CD4-positive, CD25-positive, alpha-beta regulatory T cell (primary cell): ENCODE measurements at regions not wholly inside any gene's neighbourhood (a gene's known extent, or its start where the extent isn't known, plus 50 kb on each side); places are given as distances from the start of the nearest gene placed in this dataset.
"Not testable (repeated sequence)": the region's sequence is repeated elsewhere in the genome, so short reads cannot be mapped to it uniquely, and the experiment has no call there.

Experiments
- ATAC-seq, 2 donors: fragments of 150-1000 bp; cut with Tn5 transposase; one replicate each; pipeline ENCODE4 v1.10.0; 2021; ENCODE audit warnings: low read depth in 2 of 2, moderate number of reproducible peaks in 2 of 2, moderate library complexity in 1 of 2
- DNase-seq, 3 donors: peaks; one replicate each; pipeline versions ENCODE4 v3.0.0 to v3.0.0-alpha.2; 2012 to 2022; ENCODE audit warnings: mixed read lengths in 1 of 3
- H3K27ac ChIP-seq: one replicate; pipeline ENCODE4 v1.7.0; 2013; ENCODE audit warnings: mild to moderate bottlenecking, low read length; ENCODE audit not compliant: insufficient read depth, poor library complexity, severe bottlenecking
- H3K27me3 ChIP-seq: one replicate; pipeline ENCODE4 v1.7.0; 2013; ENCODE audit warnings: low read length; ENCODE audit not compliant: control insufficient read depth, insufficient read depth
- H3K36me3 ChIP-seq: one replicate; pipeline ENCODE4 v1.7.0; 2013; ENCODE audit warnings: mild to moderate bottlenecking, low read length, moderate library complexity; ENCODE audit not compliant: control insufficient read depth, insufficient read depth
- H3K4me1 ChIP-seq: 2 replicates; pipeline ENCODE4 v1.7.0; 2013; ENCODE audit warnings: mild to moderate bottlenecking, low read length; ENCODE audit not compliant: insufficient read depth, control insufficient read depth, poor library complexity, severe bottlenecking
- H3K4me3 ChIP-seq: one replicate; pipeline ENCODE4 v1.7.0; 2013; ENCODE audit warnings: low read depth, mild to moderate bottlenecking, low read length, moderate library complexity
- H3K9me3 ChIP-seq, 2 experiments: 1 replicate in 1 of 2; 2 replicates in 1 of 2; pipeline ENCODE4 v1.7.0; 2013; ENCODE audit warnings: low read length in 2 of 2, mild to moderate bottlenecking in 1 of 2, moderate library complexity in 1 of 2; ENCODE audit not compliant: control insufficient read depth in 2 of 2
- H3K27ac Mint-ChIP-seq, 3 donors: one replicate each; pipeline ENCODE4 v1.8.0; 2020 to 2022; ENCODE audit warnings: mild to moderate bottlenecking in 3 of 3, mixed read lengths in 3 of 3, moderate library complexity in 2 of 3
- H3K27me3 Mint-ChIP-seq: one replicate; pipeline ENCODE4 v1.8.0; 2022; ENCODE audit warnings: mild to moderate bottlenecking, mixed read lengths
- H3K36me3 Mint-ChIP-seq: one replicate; pipeline ENCODE4 v1.8.0; 2020; ENCODE audit warnings: mixed read lengths
- H3K4me1 Mint-ChIP-seq, 4 donors: one replicate each; pipeline ENCODE4 v1.8.0; 2020 to 2022; ENCODE audit warnings: mixed read lengths in 4 of 4, mild to moderate bottlenecking in 1 of 4
- H3K4me3 Mint-ChIP-seq, 4 donors: one replicate each; pipeline ENCODE4 v1.8.0; 2020 to 2022; ENCODE audit warnings: mild to moderate bottlenecking in 4 of 4, mixed read lengths in 4 of 4, moderate library complexity in 3 of 4
- H3K9me3 Mint-ChIP-seq, 7 donors: one replicate each; pipeline ENCODE4 v1.8.0; 2020 to 2022; ENCODE audit warnings: mixed read lengths in 7 of 7, mild to moderate bottlenecking in 3 of 7, moderate library complexity in 2 of 7

GRCh38 chr7:93812061-93812460 lies 78.5 kb downstream of the TFPI2 start:
- Mint-ChIP-seq H3K36me3 (no peaks in the 10 kb centered on the region), H3K27me3 (no peaks in the 10 kb centered on the region), H3K4me1 (no peaks in the 10 kb centered on the region), H3K4me3 (no peak overlapping the region), H3K27ac (no peak overlapping the region), H3K9me3 (peaks cover 0 to 3% (median 0%) of the 10 kb centered on the region in 7 donors)
- Histone ChIP-seq H3K9me3 (no peaks in the 10 kb centered on the region), H3K36me3 (no peaks in the 10 kb centered on the region), H3K4me3 (no peak overlapping the region), H3K27ac (no peak overlapping the region), H3K4me1 (no peaks in the 10 kb centered on the region), H3K27me3 (no peaks in the 10 kb centered on the region)
- DNase-seq (no peak), ATAC-seq (no peak)

GRCh38 chr7:93811198-93811597 lies 79.4 kb downstream of the TFPI2 start:
- no peaks in the 10 kb centered on the region for H3K4me1 Mint-ChIP-seq
- H3K9me3 Mint-ChIP-seq: peaks cover 0 to 4% (median 0%) of the 10 kb centered on the region in 7 donors
- DNase-seq (no peak), ATAC-seq (no peak)
- H3K27ac ChIP-seq: no peak overlapping the region
- no peak overlapping the region for H3K27ac Mint-ChIP-seq
- no peak overlapping the region for H3K4me3 ChIP-seq
- H3K4me1 ChIP-seq: no peaks in the 10 kb centered on the region
- no peaks in the 10 kb centered on the region for H3K27me3 Mint-ChIP-seq
- no peaks in the 10 kb centered on the region for H3K9me3 ChIP-seq
- no peaks in the 10 kb centered on the region for H3K36me3 Mint-ChIP-seq
- H3K36me3 ChIP-seq: no peaks in the 10 kb centered on the region
- H3K4me3 Mint-ChIP-seq: no peak overlapping the region
- no peaks in the 10 kb centered on the region for H3K27me3 ChIP-seq

DNA sequence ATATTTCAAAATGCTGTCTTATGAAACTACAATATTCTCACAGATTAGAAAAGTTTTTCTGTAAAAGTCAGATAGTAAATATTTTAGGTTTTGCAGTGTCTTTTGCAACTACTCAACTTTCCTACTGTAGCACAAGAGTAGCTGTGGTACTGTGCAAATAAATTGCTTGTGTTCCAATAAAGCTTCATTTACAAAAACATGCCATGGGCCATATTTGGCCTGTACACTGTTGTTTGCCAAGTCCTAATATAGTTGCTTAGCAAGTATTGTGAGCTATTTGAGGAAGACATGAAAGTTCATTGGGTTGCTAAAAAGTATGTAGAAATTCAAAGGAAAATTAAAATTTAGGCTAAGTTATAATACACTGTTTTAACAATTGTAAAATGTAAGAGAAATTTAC lies 80.0 kb downstream of the TFPI2 start:
- H3K36me3 ChIP-seq: no peaks in the 10 kb centered on the region
- no peak for DNase-seq
- no peak overlapping the region for H3K27ac Mint-ChIP-seq
- H3K36me3 Mint-ChIP-seq: no peaks in the 10 kb centered on the region
- H3K9me3 ChIP-seq: no peaks in the 10 kb centered on the region
- H3K4me1 Mint-ChIP-seq: no peaks in the 10 kb centered on the region
- H3K9me3 Mint-ChIP-seq: peaks cover 0 to 4% (median 0%) of the 10 kb centered on the region in 7 donors
- H3K27me3 ChIP-seq: no peaks in the 10 kb centered on the region
- no peaks in the 10 kb centered on the region for H3K4me1 ChIP-seq
- H3K27me3 Mint-ChIP-seq: no peaks in the 10 kb centered on the region
- H3K4me3 Mint-ChIP-seq: no peak overlapping the region
- H3K4me3 ChIP-seq: no peak overlapping the region
- no peak overlapping the region for H3K27ac ChIP-seq
- ATAC-seq: no peak

DNA sequence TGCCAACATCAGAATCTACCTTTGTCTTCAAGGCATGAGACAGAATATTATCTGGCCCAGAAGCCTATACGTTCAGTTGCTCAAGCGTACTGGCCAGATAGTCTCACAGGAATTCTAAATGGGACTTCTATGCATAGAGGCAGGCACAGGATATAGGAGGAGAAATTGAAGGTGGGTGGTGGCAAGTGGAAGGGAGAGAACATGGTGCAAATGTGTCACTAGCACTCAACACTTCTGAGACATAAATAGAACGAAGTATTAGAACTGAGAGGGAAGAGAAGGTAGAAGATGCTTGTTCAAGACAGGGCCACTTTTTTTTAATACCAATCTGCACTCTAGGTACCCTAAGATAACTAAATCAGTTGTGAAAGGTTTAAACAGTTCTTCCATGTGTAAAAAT lies 85.8 kb downstream of the TFPI2 start:
- H3K27ac ChIP-seq: no peak overlapping the region
- H3K4me3 ChIP-seq: no peak overlapping the region
- Mint-ChIP-seq H3K4me1 (no peaks in the 10 kb centered on the region), H3K27me3 (no peaks in the 10 kb centered on the region), H3K4me3 (no peak overlapping the region), H3K27ac (no peak overlapping the region), H3K9me3 (peaks cover 0 to 7% (median 3%) of the 10 kb centered on the region in 7 donors), H3K36me3 (no peaks in the 10 kb centered on the region)
- H3K4me1 ChIP-seq: no peaks in the 10 kb centered on the region
- DNase-seq: no peak
- no peaks in the 10 kb centered on the region for H3K36me3 ChIP-seq
- no peaks in the 10 kb centered on the region for H3K9me3 ChIP-seq
- no peaks in the 10 kb centered on the region for H3K27me3 ChIP-seq
- no peak for ATAC-seq

GRCh38 chr7:93799750-93800357 lies 90.7 kb downstream of the TFPI2 start:
- Mint-ChIP-seq H3K9me3 (peaks cover 0 to 8% (median 0%) of the 10 kb centered on the region in 7 donors), H3K36me3 (no peaks in the 10 kb centered on the region), H3K27me3 (no peaks in the 10 kb centered on the region), H3K27ac (peak overlapping the region in 1 of 3 donors; percentile 6), H3K4me1 (no peaks in the 10 kb centered on the region), H3K4me3 (no peak overlapping the region)
- ATAC-seq (no peak), DNase-seq (no peak)
- Histone ChIP-seq H3K4me1 (no peaks in the 10 kb centered on the region), H3K36me3 (no peaks in the 10 kb centered on the region), H3K27ac (no peak overlapping the region), H3K27me3 (no peaks in the 10 kb centered on the region), H3K4me3 (no peak overlapping the region), H3K9me3 (no peaks in the 10 kb centered on the region)

GRCh38 chr7:93793084-93793697 lies 97.4 kb downstream of the TFPI2 start:
- H3K9me3 ChIP-seq, DNase-seq, H3K36me3 Mint-ChIP-seq, H3K4me1 ChIP-seq, ATAC-seq, H3K27ac Mint-ChIP-seq, H3K9me3 Mint-ChIP-seq, H3K27me3 ChIP-seq, H3K36me3 ChIP-seq, H3K27ac ChIP-seq, H3K4me3 ChIP-seq, H3K27me3 Mint-ChIP-seq, H3K4me3 Mint-ChIP-seq, H3K4me1 Mint-ChIP-seq: not testable (repeated sequence)

DNA sequence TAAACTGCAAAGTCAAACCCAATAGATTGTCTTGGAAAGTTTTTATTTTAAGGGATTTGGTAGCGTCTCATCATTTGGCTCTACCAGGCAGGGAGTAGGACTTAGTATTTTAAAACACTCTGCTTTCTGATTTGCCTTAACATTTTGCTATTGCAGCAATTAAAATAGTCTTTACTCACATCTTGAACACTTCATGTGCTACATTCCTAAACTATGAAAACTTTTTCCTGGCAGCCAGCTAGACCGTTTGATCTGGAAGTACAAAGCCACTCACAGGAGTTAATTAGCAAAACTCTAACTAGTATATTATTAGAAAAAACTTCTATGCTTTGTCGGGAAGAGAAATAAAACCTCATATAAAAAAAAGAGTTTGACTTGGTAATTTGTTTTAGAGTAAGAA lies 111.4 kb downstream of the TFPI2 start:
- Mint-ChIP-seq H3K4me1 (no peaks in the 10 kb centered on the region), H3K27me3 (no peaks in the 10 kb centered on the region), H3K36me3 (no peaks in the 10 kb centered on the region), H3K4me3 (no peak overlapping the region), H3K27ac (no peak overlapping the region), H3K9me3 (peaks cover 0 to 4% (median 3%) of the 10 kb centered on the region in 7 donors)
- DNase-seq (no peak), ATAC-seq (no peak)
- Histone ChIP-seq H3K4me3 (no peak overlapping the region), H3K9me3 (no peaks in the 10 kb centered on the region), H3K27me3 (no peaks in the 10 kb centered on the region), H3K4me1 (no peaks in the 10 kb centered on the region), H3K36me3 (no peaks in the 10 kb centered on the region), H3K27ac (no peak overlapping the region)

DNA sequence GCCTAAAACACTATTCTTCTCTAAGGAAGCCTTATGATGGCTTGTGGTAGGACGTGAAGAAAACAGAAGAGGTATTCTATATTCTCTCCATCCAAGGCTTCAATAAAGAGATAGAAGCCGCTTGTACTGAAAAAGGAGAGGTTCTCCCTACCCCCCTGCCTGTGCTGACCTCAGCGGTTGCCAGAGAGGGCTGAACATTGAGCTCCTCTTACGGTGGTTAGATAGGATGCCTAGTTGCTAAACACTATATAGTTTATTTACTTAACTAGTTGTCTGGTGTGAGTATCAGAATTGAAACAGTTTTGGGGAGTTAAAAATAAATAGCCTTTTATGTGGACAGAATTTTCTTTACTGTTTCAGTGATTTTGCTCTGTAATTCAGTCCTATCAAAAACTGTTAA lies 112.2 kb downstream of the TFPI2 start:
- no peak overlapping the region for H3K4me3 Mint-ChIP-seq
- no peak for ATAC-seq
- H3K4me1 Mint-ChIP-seq: no peaks in the 10 kb centered on the region
- Histone ChIP-seq H3K4me1 (no peaks in the 10 kb centered on the region), H3K27me3 (no peaks in the 10 kb centered on the region), H3K27ac (no peak overlapping the region), H3K4me3 (no peak overlapping the region), H3K36me3 (no peaks in the 10 kb centered on the region), H3K9me3 (no peaks in the 10 kb centered on the region)
- H3K36me3 Mint-ChIP-seq: no peaks in the 10 kb centered on the region
- DNase-seq: no peak
- no peak overlapping the region for H3K27ac Mint-ChIP-seq
- H3K9me3 Mint-ChIP-seq: peaks cover 0 to 4% (median 3%) of the 10 kb centered on the region in 7 donors
- H3K27me3 Mint-ChIP-seq: no peaks in the 10 kb centered on the region
